Suprapubic skin (tissue), 4 donors: ENCODE measurements at regions not wholly inside any gene's neighbourhood (a gene's known extent, or its start where the extent isn't known, plus 50 kb on each side); places are given as distances from the start of the nearest gene placed in this dataset.

Source experiments
- DNase-seq, 2 donors: peaks; one replicate each; pipeline ENCODE4 v3.0.0-alpha.2; 2019; ENCODE audit warnings: low spot score in 2 of 2
- H3K27ac ChIP-seq: fragments of 200-600 bp; sonication (generic); one replicate; pipeline ENCODE4 v1.5.1; 2019
- H3K27me3 ChIP-seq: fragments of 200-600 bp; sonication (generic); one replicate; pipeline ENCODE4 v1.5.1; 2019
- H3K36me3 ChIP-seq: fragments of 200-600 bp; sonication (generic); one replicate; pipeline ENCODE4 v1.5.1; 2019
- H3K4me1 ChIP-seq: fragments of 200-600 bp; sonication (generic); one replicate; pipeline ENCODE4 v1.5.1; 2019
- H3K4me3 ChIP-seq: fragments of 200-600 bp; sonication (generic); one replicate; pipeline ENCODE4 v1.5.1; 2019; ENCODE audit warnings: mild to moderate bottlenecking
- H3K9me3 ChIP-seq: fragments of 200-600 bp; sonication (generic); one replicate; pipeline ENCODE4 v1.5.1; 2019
- CTCF ChIP-seq, 2 donors: fragments of 200-600 bp in 1 of 2; fragments of 450-650 bp in 1 of 2; sonication (generic) in 1 of 2; IDR thresholded peaks; one replicate each; pipeline ENCODE4 v1.5.1; 2016 to 2019; ENCODE audit warnings: antibody characterized with exemption in 2 of 2, mild to moderate bottlenecking in 1 of 2, moderate library complexity in 1 of 2
- EP300 ChIP-seq: sonication (generic); formaldehyde crosslinking; IDR thresholded peaks from one replicate; pipeline ENCODE4 v1.6.1; 2017; ENCODE audit warnings: antibody characterized with exemption
- POLR2A ChIP-seq, 2 donors: fragments of 450-650 bp; IDR thresholded peaks; one replicate each; pipeline ENCODE4 v1.6.1; 2017; ENCODE audit warnings: antibody characterized with exemption in 2 of 2, mild to moderate bottlenecking in 2 of 2, moderate library complexity in 2 of 2
- POLR2AphosphoS5 ChIP-seq, 3 donors: sonication (generic); formaldehyde crosslinking; IDR thresholded peaks; one replicate each; pipeline ENCODE4 v1.6.1; 2017; ENCODE audit warnings: antibody characterized with exemption in 3 of 3
- WGBS: methylation state at CpG from one replicate; pipeline ENCODE4 v1.1.5; 2018; 5-methylcytosine and 5-hydroxymethylcytosine counted together

- Histone ChIP-seq H3K4me3 (no peak overlapping the region), H3K27me3 (no peaks in the 10 kb centered on the region), H3K9me3 (no peaks in the 10 kb centered on the region), H3K36me3 (no peaks in the 10 kb centered on the region), H3K4me1 (no peaks in the 10 kb centered on the region), H3K27ac (no peak overlapping the region)
- no peak for TF ChIP-seq CTCF (IDR thresholded peaks at IDR 0.05)
- TF ChIP-seq EP300: no peak
- TF ChIP-seq POLR2A (IDR thresholded peaks at IDR 0.05): no peak
- no peak for TF ChIP-seq POLR2AphosphoS5 (IDR thresholded peaks at IDR 0.05)
- DNase-seq: no peak
- 68% methylated on average over 2 of the region's 6 CpGs for WGBS
Measured at GRCh38 chr6:149169761-149170511, 147.6 kb upstream of the TAB2 start.

GRCh38 chr6:149170564-149171452 lies 146.7 kb upstream of the TAB2 start:
- no peak for DNase-seq
- Histone ChIP-seq H3K27ac (no peak overlapping the region), H3K4me1 (no peaks in the 10 kb centered on the region), H3K27me3 (no peaks in the 10 kb centered on the region), H3K4me3 (no peak overlapping the region), H3K36me3 (no peaks in the 10 kb centered on the region), H3K9me3 (no peaks in the 10 kb centered on the region)
- WGBS: 56% methylated on average over 11 of the region's 11 CpGs
- no peak for TF ChIP-seq EP300
- TF ChIP-seq POLR2A (IDR thresholded peaks at IDR 0.05): no peak
- TF ChIP-seq POLR2AphosphoS5 (IDR thresholded peaks at IDR 0.05): no peak
- TF ChIP-seq CTCF (IDR thresholded peaks at IDR 0.05): no peak

GRCh38 chr6:149173222-149173621 lies 144.3 kb upstream of the TAB2 start:
- no peaks in the 10 kb centered on the region for H3K9me3 ChIP-seq
- no peaks in the 10 kb centered on the region for H3K36me3 ChIP-seq
- H3K4me1 ChIP-seq: no peaks in the 10 kb centered on the region
- TF ChIP-seq POLR2AphosphoS5 (IDR thresholded peaks at IDR 0.05): no peak
- TF ChIP-seq POLR2A (IDR thresholded peaks at IDR 0.05): no peak
- no peak for TF ChIP-seq EP300
- no peak for TF ChIP-seq CTCF (IDR thresholded peaks at IDR 0.05)
- H3K27me3 ChIP-seq: no peaks in the 10 kb centered on the region
- no peak for DNase-seq
- H3K4me3 ChIP-seq: no peak overlapping the region
- H3K27ac ChIP-seq: no peak overlapping the region

DNA sequence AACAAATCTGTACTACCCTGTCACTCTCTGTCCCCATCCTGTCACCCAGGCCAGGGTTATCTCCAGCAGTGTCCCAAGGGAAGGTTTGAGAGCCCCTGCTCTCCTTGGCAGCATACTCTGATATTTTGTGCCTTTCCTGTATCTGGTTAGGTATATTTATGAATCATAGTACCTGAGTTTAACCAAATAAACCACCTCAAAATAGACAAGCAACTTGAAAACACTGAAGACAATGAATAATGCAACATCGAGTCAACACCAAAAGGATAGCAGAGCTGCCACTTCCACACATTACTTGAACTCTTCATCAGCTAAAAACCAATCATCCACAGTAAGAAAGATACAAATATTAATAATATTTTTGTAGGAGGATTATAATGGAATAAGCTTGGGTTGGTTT lies 142.6 kb upstream of the TAB2 start:
- no peaks in the 10 kb centered on the region for H3K4me1 ChIP-seq
- H3K4me3 ChIP-seq: no peak overlapping the region
- WGBS: 95% methylated on average over 1 of the region's 1 CpG
- no peak for TF ChIP-seq EP300
- TF ChIP-seq POLR2A (IDR thresholded peaks at IDR 0.05): no peak
- TF ChIP-seq CTCF (IDR thresholded peaks at IDR 0.05): no peak
- no peak for TF ChIP-seq POLR2AphosphoS5 (IDR thresholded peaks at IDR 0.05)
- no peak overlapping the region for H3K27ac ChIP-seq
- no peaks in the 10 kb centered on the region for H3K9me3 ChIP-seq
- DNase-seq: no peak
- H3K27me3 ChIP-seq: no peaks in the 10 kb centered on the region
- no peaks in the 10 kb centered on the region for H3K36me3 ChIP-seq

DNA sequence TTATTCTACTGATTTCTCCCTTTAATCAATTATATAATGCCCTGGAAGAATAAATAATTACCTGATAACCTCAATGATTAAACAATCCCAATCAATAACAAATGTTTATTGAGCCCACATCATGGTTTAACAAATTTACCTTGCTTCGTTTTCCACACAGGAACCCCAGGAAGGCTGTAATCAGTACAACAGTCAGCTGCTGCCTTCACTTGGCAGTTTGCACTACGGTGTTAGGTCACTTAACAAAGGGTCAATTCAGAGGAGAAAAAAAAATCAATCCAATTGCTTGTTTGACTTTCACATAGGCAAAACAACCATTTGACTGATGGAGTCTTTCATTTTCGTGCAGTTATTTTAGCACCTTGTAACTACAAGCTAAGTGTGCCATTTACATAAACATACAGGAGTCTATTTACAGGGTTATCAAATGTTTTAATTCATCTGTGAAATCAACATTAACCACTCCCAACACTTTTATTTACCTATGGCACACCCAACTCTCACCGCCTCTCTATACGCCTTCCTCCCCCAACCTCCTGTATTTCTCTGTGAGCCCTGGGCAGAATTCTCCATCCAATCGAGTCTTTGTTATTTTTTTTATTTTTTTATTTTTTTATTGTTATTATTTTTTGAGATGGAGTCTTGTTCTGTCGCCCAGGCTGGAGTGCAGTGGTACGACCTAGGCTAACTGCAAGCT lies 140.4 kb upstream of the TAB2 start:
- TF ChIP-seq CTCF (IDR thresholded peaks at IDR 0.05) (no peak), POLR2A (IDR thresholded peaks at IDR 0.05) (no peak), POLR2AphosphoS5 (IDR thresholded peaks at IDR 0.05) (no peak), EP300 (no peak)
- no peaks in the 10 kb centered on the region for H3K4me1 ChIP-seq
- H3K4me3 ChIP-seq: no peak overlapping the region
- WGBS: 71% methylated on average over 8 of the region's 8 CpGs
- H3K27me3 ChIP-seq: no peaks in the 10 kb centered on the region
- H3K36me3 ChIP-seq: no peaks in the 10 kb centered on the region
- no peak overlapping the region for H3K27ac ChIP-seq
- no peaks in the 10 kb centered on the region for H3K9me3 ChIP-seq
- no peak for DNase-seq
